ENCODE measurements at regions not wholly inside any gene's neighbourhood (a gene's known extent, or its start where the extent isn't known, plus 50 kb on each side); places are given as distances from the start of the nearest gene placed in this dataset.

- H3K27me3 Mint-ChIP-seq (ENCODE audit: insufficient read depth, low read depth, poor library complexity), result peaks cover 9% of the 10 kb centered on the region
- H3F3A ChIP-seq (replicated peaks; ENCODE audit: low read depth), result no peaks in the 10 kb centered on the region
- H3K4me1 ChIP-seq (ENCODE audit: insufficient read depth), result no peaks in the 10 kb centered on the region
- H3K27ac Mint-ChIP-seq, result no peak overlapping the region
- DNase-seq (ENCODE audit: low spot score), result no peak
- H3K36me3 Mint-ChIP-seq (ENCODE audit: low read depth), result no peaks in the 10 kb centered on the region
- H2AFZ ChIP-seq, result no peak overlapping the region
- no peaks in the 10 kb centered on the region for H3K27me3 ChIP-seq (ENCODE audit: insufficient read depth)
- no peaks in the 10 kb centered on the region for H3K79me2 ChIP-seq (replicated peaks; ENCODE audit: insufficient read depth)
- peaks cover 7% of the 10 kb centered on the region; the same call in 1 of the 2 replicates for H3K9me2 ChIP-seq (ENCODE audit: insufficient read depth)
- H3K4me1 Mint-ChIP-seq, result peaks cover 8% of the 10 kb centered on the region; the same call in 2 of the 3 replicates
- H3K9me3 Mint-ChIP-seq, result no peaks in the 10 kb centered on the region
- TF ChIP-seq ZNF331 (CRISPR knock-in tag; IDR thresholded peaks at IDR 0.05; ENCODE audit: low read depth) (no peak), STAT1 (IDR thresholded peaks at IDR 0.05; ENCODE audit: unreplicated experiment) (no peak), NANOG (IDR thresholded peaks at IDR 0.05; ENCODE audit: borderline replicate concordance) (no peak), ZNF114 (CRISPR knock-in tag; IDR thresholded peaks at IDR 0.05) (no peak), JUNB (IDR thresholded peaks at IDR 0.05; ENCODE audit: unreplicated experiment) (no peak), CREB1 (CRISPR knock-in tag; IDR thresholded peaks at IDR 0.05; ENCODE audit: low read depth) (no peak), EZH2 (IDR thresholded peaks at IDR 0.05; ENCODE audit: low read depth, unreplicated experiment) (no peak), ETS1 (IDR thresholded peaks at IDR 0.05) (no peak), POLR2AphosphoS5 (IDR thresholded peaks at IDR 0.05; ENCODE audit: low read depth) (no peak), CTCF (conservative IDR thresholded peaks at IDR 0.05; ENCODE audit: low read depth in 2 of 2) (no peak), REST (IDR thresholded peaks at IDR 0.05; ENCODE audit: unreplicated experiment) (no peak), EZH2phosphoT487 (IDR thresholded peaks at IDR 0.05; ENCODE audit: unreplicated experiment) (no peak)
- no peak for ATAC-seq
- no peak overlapping the region for H3K4me2 ChIP-seq
- no peaks in the 10 kb centered on the region for H4K20me1 ChIP-seq (replicated peaks; ENCODE audit: insufficient read depth)
- H3K4me3 Mint-ChIP-seq, result no peak overlapping the region
- no peak overlapping the region for H3K27ac ChIP-seq (ENCODE audit: low read depth)
- H3K36me3 ChIP-seq (ENCODE audit: insufficient read depth), result no peaks in the 10 kb centered on the region
- no peak overlapping the region for H3K4me3 ChIP-seq
Observed at GRCh38 chr18:10162340-10162739, 248.5 kb downstream of the VAPA start.
